H1 (cell line): ENCODE measurements at regions not wholly inside any gene's neighbourhood (a gene's known extent, or its start where the extent isn't known, plus 50 kb on each side); places are given as distances from the start of the nearest gene placed in this dataset.

Experiments used
- BRCA1 ChIP-seq: IDR thresholded peaks from 2 replicates; pipeline ENCODE4 v1.6.1; 2012; ENCODE audit warnings: low read depth, low read length, improper control_type of control experiment
- CEBPB ChIP-seq: IDR thresholded peaks from 2 replicates; pipeline ENCODE4 v1.6.1; 2012; ENCODE audit warnings: low read depth, low read length
- CTCF ChIP-seq, 3 experiments: IDR thresholded peaks; 1 replicate in 2 of 3; 2 replicates in 1 of 3; pipeline versions ENCODE4 v1.5.1 to v1.6.1; 2011; ENCODE audit warnings: low read length in 3 of 3, mild to moderate bottlenecking in 3 of 3, inconsistent platforms in 2 of 3, low read depth in 1 of 3, moderate library complexity in 1 of 3; ENCODE audit not compliant: insufficient read depth in 1 of 3; ENCODE audit errors: control extremely low read depth in 1 of 3
- EP300 ChIP-seq, 2 experiments: IDR thresholded peaks; 1 replicate in 1 of 2; 2 replicates in 1 of 2; pipeline ENCODE4 v1.6.1; 2011 to 2012; ENCODE audit warnings: low read depth in 2 of 2, low read length in 2 of 2, mild to moderate bottlenecking in 2 of 2, borderline replicate concordance in 1 of 2, inconsistent platforms in 1 of 2, moderate library complexity in 1 of 2
- EZH2 ChIP-seq: fragments of 200-600 bp; sonication (generic); IDR thresholded peaks from 2 replicates; pipeline ENCODE4 v1.7.1; 2012; ENCODE audit warnings: low read depth, mild to moderate bottlenecking, moderate library complexity, low read length, inconsistent platforms; ENCODE audit not compliant: severe bottlenecking
- HDAC6 ChIP-seq: IDR thresholded peaks from one replicate; pipeline ENCODE4 v1.7.1; 2012; ENCODE audit warnings: low read depth, mild to moderate bottlenecking, inconsistent platforms, low read length, moderate library complexity
- KDM1A ChIP-seq: fragments of 200-600, 300-600 bp; sonication (generic); IDR thresholded peaks from 2 replicates; pipeline ENCODE4 v1.7.1; 2016; ENCODE audit warnings: mild to moderate bottlenecking, low read length, borderline replicate concordance
- MAFK ChIP-seq: IDR thresholded peaks from 2 replicates; pipeline ENCODE4 v1.6.1; 2012; ENCODE audit warnings: low read depth, mild to moderate bottlenecking, improper control_type of control experiment, low read length
- POLR2A ChIP-seq, 2 experiments: IDR thresholded peaks; 1 replicate in 1 of 2; 2 replicates in 1 of 2; pipeline ENCODE4 v1.6.1; 2011; ENCODE audit warnings: low read depth in 2 of 2, low read length in 2 of 2, mild to moderate bottlenecking in 2 of 2; ENCODE audit errors: control extremely low read depth in 1 of 2
- POLR2AphosphoS5 ChIP-seq: IDR thresholded peaks from 2 replicates; pipeline ENCODE4 v1.6.1; 2011; ENCODE audit warnings: low read depth, low read length
- SP1 ChIP-seq: IDR thresholded peaks from 2 replicates; pipeline ENCODE4 v1.6.1; 2011; ENCODE audit warnings: low read depth, low read length
- TF ChIP-seq, protein P1 (sequence below): IDR thresholded peaks from 2 replicates; pipeline ENCODE4 v1.6.1; 2011; ENCODE audit warnings: low read depth, mild to moderate bottlenecking, low read length; ENCODE audit not compliant: insufficient read depth

- no peak for TF ChIP-seq EP300 (IDR thresholded peaks at IDR 0.05; ENCODE audit: borderline replicate concordance in 1 of 2, low read depth in 2 of 2, low read length in 2 of 2)
- TF ChIP-seq KDM1A: no peak
- TF ChIP-seq HDAC6: no peak
- no peak for TF ChIP-seq EZH2
- no peak for TF ChIP-seq SP1
- no peak for TF ChIP-seq CTCF (IDR thresholded peaks at IDR 0.05; ENCODE audit: control extremely low read depth in 1 of 3, insufficient read depth in 1 of 3, low read depth in 1 of 3, low read length in 3 of 3)
- TF ChIP-seq BRCA1: no peak
- no peak for TF ChIP-seq CEBPB
- TF ChIP-seq POLR2AphosphoS5: no peak
- no peak for TF ChIP-seq POLR2A (IDR thresholded peaks at IDR 0.05; ENCODE audit: control extremely low read depth in 1 of 2, low read depth in 2 of 2, low read length in 2 of 2)
- no peak for TF ChIP-seq MAFK
- TF ChIP-seq, protein P1, sequence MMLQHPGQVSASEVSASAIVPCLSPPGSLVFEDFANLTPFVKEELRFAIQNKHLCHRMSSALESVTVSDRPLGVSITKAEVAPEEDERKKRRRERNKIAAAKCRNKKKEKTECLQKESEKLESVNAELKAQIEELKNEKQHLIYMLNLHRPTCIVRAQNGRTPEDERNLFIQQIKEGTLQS: no peak
Observed at GRCh38 chr14:98544174-98544573, 727.8 kb downstream of the BCL11B start.
